NCI-H460 (cell line): ENCODE measurements at regions not wholly inside any gene's neighbourhood (a gene's known extent, or its start where the extent isn't known, plus 50 kb on each side); places are given as distances from the start of the nearest gene placed in this dataset.

Experiments
- DNase-seq: peaks from one replicate; pipeline ENCODE4 v3.0.0-alpha.2; 2016; ENCODE audit warnings: low read depth; ENCODE audit errors: extremely low read depth

GRCh38 chr7:84688671-84689070, 494.1 kb upstream of the SEMA3A start:
- DNase-seq: peak; percentile 78

GRCh38 chr7:84686373-84686772, 491.8 kb upstream of the SEMA3A start:
- no peak for DNase-seq

GRCh38 chr7:84684836-84685480, 490.4 kb upstream of the SEMA3A start:
- no peak for DNase-seq

GRCh38 chr7:84682543-84682942, 488.0 kb upstream of the SEMA3A start:
- DNase-seq: no peak

- no peak for DNase-seq
These were observed 484.3 kb upstream of the SEMA3A start for GRCh38 chr7:84678841-84679240.

- no peak for DNase-seq
These were observed 482.6 kb upstream of the SEMA3A start for GRCh38 chr7:84677117-84677732.

- DNase-seq: peak; percentile 86
These were observed 481.0 kb upstream of the SEMA3A start for GRCh38 chr7:84675633-84676034.

- no peak for DNase-seq
These were observed 479.8 kb upstream of the SEMA3A start for GRCh38 chr7:84674236-84674913.

GRCh38 chr7:84669177-84669732, 474.7 kb upstream of the SEMA3A start:
- no peak for DNase-seq

GRCh38 chr7:84668116-84668515, 473.5 kb upstream of the SEMA3A start:
- no peak for DNase-seq

GRCh38 chr7:84666651-84667050, 472.1 kb upstream of the SEMA3A start:
- no peak for DNase-seq

- no peak for DNase-seq
These were observed 470.8 kb upstream of the SEMA3A start for GRCh38 chr7:84665339-84665738.

GRCh38 chr7:84664626-84665025, 470.0 kb upstream of the SEMA3A start:
- DNase-seq: no peak

GRCh38 chr7:84663224-84663623, 468.6 kb upstream of the SEMA3A start:
- no peak for DNase-seq

GRCh38 chr7:84658286-84658685, 463.7 kb upstream of the SEMA3A start:
- no peak for DNase-seq

- no peak for DNase-seq
These were observed 459.7 kb upstream of the SEMA3A start for GRCh38 chr7:84654273-84654672.

- DNase-seq: no peak
These were observed 457.3 kb upstream of the SEMA3A start for GRCh38 chr7:84651876-84652275.

GRCh38 chr7:84647797-84648757, 453.5 kb upstream of the SEMA3A start:
- DNase-seq: no peak

- DNase-seq: no peak
These were observed 448.0 kb upstream of the SEMA3A start for GRCh38 chr7:84642611-84643010.

- no peak for DNase-seq
These were observed 446.0 kb upstream of the SEMA3A start for GRCh38 chr7:84640637-84641036.

GRCh38 chr7:84638339-84638697, 443.7 kb upstream of the SEMA3A start:
- DNase-seq: no peak
